HK-2 (cell line): ENCODE measurements at regions not wholly inside any gene's neighbourhood (a gene's known extent, or its start where the extent isn't known, plus 50 kb on each side); places are given as distances from the start of the nearest gene placed in this dataset.

Experiments
- DNase-seq: peaks from one replicate; pipeline ENCODE4 v3.0.0-alpha.2; 2018; ENCODE audit not compliant: unreplicated experiment

DNA sequence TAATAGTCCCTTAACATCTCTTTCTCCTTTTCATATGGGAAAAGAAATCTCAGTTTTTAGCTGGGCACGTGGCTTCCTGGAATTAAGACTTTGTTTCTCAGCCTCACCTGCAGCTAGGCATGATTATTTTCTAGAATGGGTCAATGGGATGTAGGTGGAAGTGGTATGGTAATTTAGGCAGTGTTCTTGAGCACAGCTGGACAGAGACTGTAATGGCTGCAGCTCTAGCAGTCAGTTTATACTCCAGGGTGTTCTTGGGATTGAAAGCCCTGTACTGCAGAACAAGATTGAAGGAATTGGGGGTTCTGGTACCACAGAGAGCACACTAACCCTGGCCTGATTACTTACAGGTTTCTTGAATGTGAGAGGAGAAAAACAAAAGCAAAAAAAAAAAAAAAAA is 455.9 kb upstream of the ZNF608 start:
- DNase-seq = no peak

DNA sequence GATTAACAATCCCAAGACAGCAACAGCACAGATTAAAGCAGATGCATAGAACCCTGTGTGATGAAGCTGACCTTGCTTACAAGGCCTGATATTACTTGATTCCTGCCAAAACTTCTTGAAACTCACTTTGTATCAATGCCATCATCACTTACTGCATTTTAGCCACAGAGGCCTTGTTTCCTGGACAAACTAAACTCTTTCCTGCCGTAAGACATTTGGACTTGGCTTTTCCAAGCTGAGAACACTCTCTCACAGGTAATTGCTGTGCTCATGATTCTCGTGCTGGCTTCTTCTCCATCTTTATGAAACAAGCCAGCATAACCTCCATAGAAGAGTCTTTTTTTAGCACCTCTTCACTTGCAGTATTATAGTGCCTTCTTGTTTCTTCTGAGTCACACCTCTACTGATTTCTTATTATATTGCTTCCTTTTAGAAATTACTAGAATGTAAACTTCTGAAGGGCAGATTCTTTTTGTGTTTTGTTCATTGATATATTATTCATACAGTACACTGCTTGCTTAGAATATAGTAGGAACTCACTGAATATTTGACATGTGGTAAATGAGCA is 456.5 kb upstream of the ZNF608 start:
- DNase-seq = no peak

DNA sequence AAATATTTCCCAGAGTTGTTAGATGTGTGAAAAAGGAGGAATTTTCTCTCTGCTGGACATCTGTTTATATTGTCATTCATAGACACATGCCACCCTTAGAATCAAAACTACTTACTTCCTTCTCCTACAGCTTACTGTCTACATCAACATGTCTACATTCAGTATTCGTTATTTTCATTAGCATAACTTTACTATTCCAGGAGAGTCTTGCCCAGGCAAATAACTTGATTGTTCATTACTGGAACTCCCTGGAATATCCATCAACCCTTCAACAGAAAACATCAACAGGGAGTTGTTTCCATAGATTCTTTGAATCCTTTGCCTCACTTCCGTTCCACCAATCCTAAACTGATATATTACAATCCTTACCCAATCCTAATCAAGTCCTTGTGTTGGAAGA is 457.5 kb upstream of the ZNF608 start:
- no peak for DNase-seq

DNA sequence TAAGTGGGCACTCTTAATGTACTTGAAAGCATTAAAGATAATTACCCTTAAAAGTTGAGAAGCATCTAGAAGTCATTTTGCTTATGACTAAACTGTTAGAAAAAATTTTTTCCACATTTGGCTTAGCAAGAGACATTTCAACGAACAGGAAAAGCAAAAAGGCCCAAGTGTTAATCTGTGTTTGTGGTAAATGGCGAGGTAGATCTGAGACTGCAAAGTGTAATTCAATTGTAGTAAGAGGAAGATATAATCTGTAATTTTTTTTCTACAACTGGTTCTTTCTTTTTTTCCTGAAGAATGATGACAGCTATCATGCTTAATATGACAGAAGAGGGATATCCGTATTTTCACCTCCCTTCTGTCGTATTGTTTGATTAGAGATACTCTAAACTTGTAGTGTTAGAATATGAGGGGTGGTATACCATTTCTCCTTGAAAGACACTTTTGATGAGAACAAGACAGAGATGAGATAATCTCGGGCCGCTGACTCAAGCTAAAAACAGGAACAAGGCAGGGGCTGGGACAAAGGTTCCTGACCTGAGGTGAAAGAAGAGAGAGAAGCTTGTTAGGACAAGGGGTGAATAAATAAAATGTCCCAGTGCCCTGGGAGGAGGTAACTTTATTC is 459.3 kb upstream of the ZNF608 start:
- DNase-seq = no peak

DNA sequence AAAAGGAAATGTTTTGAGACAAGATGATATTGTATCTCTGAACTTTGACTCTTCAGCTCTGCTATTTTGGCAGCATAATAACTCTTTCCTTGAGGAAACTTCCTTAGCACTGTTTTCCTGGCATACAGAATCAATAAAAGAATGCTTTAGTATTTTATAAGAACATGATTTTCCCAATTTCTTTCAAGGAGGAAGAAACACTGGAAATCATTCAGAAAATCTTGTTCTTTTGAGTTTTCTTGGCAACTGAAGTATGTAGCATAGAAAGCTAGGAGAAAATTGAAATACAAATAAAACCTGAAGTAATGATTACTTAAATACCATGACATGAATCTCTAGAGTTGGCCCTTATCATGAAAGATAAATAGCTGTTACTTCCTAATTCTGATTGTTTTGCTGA is 461.4 kb upstream of the ZNF608 start:
- no peak for DNase-seq

DNA sequence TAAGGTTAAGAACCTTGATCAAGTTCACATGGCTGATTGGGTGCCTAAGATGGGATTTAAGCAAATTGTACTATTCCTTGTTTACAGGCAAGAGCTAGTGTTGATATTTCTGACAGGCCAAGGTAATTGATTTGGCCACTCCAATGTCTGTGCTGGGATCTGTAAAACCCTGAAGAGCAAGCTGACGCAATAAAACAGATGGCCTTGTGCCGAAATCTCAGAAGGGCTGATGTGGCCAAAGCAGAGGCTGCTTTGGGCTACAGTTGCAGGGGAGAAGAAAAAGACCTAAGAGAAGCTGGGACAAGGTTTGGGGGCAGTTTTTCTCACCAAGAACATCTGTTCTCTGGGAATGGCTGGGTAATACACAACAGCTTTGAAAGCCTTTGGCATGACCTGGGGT is 463.2 kb upstream of the ZNF608 start:
- no peak for DNase-seq

DNA sequence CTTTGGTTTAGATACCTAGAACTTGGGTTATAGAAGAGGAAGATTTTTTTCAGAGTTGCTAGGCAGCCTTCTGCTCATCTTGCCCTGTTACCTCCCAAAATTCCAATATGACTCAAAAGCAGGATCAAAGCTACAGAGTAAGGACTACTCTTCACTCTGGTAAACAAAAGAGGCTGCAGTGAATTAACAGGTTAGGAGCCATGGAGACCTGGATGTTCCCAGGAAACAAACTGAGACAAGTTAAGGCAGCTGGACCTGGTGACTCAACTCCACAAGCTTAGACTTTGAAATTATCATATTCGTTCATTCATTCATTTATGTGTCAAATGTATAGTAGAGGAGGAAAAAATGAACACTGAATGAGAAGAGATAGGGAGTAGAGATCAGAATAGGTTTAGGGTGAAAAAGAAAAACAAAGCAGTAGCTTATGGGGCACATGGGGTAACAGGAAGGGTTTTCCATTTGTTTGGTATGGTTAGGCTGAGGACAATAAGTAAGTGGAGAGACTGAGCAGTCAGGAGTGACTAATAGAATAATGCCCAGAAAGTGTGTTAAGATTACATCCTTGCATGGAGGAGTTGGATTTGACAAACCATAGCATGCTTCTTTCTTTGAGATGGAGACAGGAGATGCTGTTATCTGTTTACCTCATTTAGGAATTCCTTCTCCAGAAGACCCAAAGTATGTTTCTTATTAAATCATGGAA is 464.0 kb upstream of the ZNF608 start:
- no peak for DNase-seq

DNA sequence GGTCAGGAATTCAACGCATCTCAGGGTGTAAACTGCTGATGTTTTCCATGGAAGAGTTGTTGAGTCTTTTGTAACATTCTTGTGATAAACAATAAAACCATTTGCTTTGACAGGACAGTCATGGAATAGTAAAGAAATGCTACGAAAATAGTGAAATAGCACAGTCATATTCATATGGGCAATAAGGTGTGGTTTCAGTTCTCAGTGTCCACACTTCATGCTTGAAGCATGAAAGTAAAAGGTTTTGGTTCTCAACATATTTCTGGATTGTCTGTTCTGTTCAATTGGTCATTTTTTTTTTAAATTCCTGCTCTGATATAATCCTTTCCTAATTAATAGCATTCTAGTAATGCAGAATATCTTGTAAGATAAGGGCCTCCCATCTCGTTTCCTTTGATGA is 467.6 kb upstream of the ZNF608 start:
- DNase-seq = no peak

DNA sequence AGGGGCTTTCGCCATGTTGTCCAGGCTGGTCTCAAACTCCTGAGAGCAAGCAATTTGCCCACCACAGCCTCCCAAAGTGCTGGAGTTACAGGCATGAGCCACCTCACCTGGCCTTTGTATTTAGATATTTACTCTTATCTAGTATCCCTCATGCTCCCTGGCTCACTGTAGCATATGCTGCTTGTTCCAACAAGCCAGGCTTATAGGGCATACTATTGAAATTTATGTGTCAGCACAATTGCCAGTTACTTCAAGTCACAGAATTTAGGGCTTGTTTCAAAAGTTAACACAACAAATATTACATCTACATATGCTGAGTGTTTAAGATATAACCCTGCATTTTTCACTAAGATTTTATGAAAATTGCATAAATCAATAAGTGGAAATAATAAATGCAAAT is 469.2 kb upstream of the ZNF608 start:
- no peak for DNase-seq

DNA sequence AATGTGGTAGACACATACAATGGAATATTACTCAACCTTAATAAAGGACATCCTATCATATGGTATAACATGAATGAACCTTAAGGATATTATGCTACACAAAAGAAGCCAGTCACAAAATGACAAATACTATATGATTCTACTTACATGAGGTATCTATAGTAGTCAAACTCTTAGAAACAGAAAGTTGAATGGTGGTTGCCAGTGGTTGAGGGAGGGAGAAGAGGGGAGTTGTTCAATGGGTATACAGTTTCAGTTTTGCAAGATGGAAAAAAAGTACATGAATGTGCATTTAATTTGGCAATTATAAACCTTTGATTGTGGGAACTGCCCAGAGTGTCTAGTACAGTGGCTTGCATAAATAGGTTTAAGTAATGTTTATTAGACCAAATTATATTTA is 473.3 kb upstream of the ZNF608 start:
- DNase-seq = no peak

DNA sequence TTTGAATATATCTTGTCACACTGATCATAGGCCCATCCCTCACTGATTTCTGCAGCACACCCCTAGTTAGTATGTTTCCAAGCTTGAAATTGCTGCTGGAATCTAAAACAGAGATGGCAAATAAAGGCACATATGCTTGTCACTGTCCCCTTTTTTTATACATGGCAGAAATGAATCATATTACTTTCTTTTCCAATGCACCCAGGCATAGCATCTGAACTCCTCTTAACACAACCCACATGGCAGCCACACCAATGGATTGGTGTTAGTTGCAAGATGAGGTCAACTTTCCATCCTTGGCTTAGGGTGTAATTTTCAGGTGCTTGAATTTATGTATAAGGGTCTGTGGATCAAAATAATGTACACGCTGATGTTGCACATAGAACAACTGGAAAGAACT is 473.8 kb upstream of the ZNF608 start:
- no peak for DNase-seq

DNA sequence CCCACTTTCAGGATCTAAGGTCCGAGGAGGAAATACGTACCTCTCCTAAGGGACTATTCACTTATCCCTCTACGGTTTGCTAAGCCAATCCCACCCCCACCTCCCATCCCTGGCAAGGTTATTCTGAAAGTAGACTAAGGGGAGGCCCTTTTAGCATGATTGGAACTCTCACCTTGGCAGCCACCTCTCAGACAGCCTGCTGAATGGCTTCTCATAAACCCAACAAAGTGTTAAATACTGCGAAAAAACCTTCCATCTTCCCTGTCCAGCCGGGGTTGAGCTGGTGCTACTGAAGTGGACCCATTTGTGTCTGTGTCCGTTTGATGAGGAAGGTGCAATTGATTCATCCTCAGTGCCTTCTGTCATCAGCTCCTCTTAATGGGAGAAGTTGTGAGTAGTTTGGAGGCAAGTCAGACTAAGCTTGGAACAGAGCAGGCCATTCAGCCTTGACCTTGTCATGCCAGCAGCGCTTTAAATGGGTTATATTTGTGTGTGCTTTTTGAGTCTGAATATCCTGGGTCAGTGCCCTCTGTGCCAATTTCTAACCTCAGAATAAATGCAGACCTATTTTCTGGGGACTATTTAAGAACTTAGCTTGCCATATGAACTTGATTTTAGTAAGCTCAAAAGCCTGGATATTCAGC is 476.3 kb upstream of the ZNF608 start:
- DNase-seq = no peak

DNA sequence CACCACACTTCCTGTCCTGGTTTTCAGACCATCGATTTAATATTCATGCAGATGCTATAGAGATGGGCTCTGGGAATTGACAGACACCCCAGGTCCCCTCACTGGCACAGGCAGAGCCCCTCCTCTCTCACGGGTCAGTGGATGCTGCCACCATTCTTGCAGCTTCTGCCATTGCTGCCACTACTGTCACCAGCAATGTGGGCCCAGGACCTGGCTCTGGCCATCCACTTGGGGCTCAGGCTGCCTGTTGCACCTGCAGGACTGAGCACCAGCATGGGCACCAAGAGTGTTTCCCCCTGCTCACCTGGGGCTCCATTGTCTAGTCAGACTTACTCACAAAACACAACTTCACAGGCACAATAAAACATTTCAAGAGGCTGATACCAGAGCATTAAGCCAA is 479.0 kb upstream of the ZNF608 start:
- no peak for DNase-seq

DNA sequence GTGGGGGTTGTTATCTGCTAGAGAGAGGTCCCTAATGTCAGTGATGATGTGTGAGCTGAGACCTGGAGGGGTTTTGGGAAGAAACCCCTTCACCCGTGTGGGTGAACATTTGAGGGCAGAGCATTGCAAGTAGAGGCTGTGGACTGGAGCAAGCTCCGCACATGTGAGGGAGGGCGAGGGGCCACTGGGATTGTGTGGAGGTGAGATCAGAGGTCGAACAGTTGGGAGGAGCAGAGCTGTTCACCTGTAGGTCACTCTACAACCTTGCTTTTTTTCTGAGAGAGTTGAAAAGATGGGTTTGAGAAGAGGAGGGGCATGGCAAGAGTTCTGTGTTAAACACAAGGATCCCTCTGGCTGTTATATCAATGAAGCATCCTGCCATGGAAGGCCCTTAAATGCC is 480.4 kb upstream of the ZNF608 start:
- DNase-seq = no peak

DNA sequence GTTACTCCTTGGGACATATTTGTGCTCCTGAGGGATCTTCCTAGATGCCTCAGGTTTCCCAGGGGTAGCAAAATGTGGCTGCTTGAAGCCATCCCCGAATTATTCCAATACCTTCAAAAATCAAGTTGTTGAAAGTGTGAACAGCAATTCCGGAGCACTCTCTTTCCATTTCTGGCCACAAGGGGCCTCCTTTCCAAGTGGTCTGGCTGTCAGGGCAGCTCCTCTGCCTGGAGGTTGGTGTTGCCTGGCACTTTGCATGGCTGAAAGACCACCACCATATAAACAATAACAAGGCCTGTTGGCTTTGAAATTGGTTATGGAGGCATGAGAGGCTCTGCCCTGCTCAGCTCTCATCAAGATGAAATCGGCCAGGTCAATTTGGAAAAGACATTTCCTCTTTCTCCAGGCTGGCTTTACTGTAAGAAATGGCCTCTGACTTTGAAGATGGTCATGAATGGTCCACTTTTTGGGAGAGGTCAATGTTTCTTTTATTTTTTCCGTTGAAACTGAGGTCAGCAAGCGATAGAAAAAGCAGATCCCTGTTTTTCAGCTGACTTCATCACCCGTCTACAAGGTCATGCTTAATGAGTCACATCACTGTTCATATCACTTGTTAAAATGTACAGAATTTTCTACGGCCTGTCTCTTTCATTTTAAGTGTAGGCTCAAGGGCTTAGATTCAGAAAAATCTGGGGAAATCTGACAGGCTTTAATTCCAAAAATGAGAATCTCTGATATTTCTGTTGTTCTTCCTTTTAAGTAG is 481.1 kb upstream of the ZNF608 start:
- DNase-seq = peak; percentile 13

DNA sequence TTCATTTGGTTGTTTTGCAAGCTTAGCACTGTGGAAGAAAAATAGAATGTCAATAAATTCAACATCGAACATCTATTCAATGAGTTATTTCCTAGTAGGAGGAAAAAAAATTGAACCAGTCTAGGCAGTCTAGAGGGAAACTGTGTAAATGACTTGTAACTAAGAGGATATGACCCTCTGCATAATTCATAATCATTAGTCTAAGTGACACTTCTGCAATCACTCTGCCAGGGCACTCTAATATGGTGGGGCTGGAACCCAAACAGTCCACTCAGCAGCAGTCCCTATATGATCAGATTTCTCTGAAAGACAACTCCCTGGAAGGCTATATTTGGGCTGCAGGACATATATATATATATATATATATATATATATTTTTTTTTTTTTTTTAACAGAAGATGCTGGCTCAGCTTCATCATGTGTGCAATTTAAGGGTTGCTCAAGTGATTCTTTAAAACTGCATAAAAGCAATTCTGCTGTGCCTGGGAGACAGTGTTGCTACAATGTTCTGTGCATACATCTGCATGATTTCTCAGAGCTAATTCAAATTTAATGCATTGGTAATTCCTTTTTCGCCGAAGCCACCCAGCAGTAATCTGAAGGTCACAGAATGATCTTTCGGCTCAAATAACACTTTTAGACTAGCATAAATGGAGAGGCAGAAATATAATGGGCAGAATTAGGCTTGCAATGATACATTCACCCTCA is 482.1 kb upstream of the ZNF608 start:
- DNase-seq = no peak

DNA sequence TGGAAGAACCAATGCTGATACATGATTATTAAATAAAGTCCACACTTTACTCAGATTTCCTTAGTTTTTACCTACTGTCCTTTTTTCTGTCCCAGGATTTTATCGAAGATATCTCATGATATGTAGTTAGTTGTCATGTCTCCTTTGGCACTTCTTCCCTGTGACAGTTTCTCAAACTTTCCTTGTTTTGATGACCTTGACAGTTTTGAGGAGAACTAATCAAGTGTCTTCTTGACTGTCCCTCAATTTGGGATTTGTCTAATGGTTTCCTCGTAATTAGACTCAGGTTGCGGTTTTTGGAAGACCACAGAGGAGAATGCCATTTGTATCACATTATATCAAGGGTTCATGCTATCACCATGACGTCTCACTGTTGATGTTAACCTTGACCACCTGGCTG is 483.1 kb upstream of the ZNF608 start:
- no peak for DNase-seq

DNA sequence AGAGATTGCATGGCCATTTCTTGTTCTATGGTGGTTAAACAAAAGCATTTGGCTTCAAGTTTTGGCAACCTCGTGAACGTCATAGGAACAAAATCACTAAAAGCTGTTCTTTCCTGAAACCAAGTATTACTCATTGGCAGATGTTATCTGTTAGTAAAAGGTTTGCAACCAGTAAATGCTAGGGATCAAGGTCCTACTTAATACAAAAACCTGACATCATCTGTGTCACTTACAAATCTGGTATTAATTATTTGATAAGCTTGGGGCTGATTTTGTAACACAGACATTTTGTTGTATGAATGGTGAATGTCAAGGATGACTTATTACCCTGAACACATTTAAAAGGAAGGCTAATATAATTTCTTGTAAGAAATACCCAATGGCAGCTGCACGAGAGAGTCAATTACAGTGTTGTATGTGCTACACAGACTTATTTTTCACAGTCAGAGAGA is 486.4 kb upstream of the ZNF608 start:
- DNase-seq = no peak

DNA sequence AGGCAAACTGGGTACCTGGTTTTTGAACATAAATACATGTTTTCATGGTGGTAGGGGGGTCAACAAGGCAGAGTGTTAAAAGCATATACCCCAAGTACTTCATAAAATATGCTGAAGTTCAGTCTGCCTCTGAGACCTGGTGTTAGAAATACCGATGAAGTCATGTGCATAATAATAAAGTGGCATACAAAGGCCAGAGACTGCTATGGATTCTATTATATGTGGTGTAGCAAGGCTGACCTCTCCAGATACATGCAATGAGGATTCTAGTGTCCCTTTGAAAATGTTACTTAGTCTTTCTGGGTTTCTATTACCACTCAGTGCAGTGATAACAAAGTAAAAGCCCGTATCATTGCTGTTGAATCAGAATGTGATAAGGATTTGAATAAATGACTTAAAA is 487.5 kb upstream of the ZNF608 start:
- DNase-seq = no peak

DNA sequence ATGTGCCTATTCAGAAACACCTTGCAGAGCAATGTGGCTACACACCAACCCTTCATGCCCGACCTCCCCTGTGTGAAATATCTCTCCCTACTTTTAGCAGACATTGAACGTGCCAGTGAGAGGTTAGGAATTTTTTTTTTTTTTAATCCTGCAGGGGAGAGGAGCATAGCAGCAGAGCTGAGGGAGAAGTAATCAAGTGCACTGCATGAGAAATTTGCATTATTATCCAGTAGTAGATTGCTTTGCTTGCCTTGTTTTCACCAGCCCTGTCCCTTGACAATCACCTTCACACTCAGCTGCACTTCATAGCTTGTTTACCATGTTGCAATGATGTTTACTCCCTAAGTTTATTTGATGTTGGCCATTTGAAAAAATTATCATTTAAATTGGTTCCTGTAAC is 489.6 kb upstream of the ZNF608 start:
- DNase-seq = no peak

DNA sequence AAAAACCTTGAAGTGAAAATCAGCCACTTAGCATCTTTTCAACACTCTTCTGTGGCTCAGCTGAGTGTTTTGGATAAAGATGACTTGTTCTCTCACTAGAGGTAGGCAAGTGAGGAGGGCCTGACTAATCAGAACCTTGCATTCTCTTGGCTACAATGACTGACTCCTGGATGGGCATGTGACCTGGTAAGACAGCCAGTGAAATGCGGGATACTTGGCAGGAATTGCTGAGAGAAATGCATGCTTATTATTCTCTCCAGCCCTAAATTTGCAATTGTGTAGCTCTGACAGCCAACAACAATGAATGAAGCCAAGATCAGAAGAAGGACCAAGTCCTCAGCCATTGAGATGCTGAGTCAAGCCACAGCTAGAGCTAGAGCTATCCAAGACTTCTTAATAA is 490.5 kb upstream of the ZNF608 start:
- DNase-seq = no peak

DNA sequence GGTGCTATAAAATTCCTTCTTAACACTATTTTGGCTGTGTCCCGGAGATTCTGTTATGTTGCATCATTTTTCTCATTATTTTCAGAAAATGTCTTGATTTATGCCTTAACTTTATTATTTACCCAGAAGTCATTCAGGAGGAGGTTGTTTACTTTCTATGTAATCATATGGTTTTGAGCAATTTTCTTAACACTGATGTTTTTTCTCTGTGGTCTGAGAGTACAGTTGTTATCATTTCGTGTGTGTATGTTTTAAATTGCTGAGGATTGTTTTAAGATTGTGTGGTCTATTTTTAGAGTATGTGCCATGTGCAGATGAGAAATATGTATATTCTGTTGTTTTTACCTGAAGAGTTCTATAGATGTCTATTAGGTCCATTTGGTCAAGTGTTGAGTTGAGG is 498.1 kb upstream of the ZNF608 start:
- no peak for DNase-seq
